Activated CD4-positive, alpha-beta T cell treated with anti-CD3 and anti-CD28 coated beads, Interleukin-2, Interleukin-4, amounts not matched to agents 100 ng/mL and 50 ng/mL, durations not matched to agents 16 hours and 8 hours (primary cell): ENCODE measurements at regions not wholly inside any gene's neighbourhood (a gene's known extent, or its start where the extent isn't known, plus 50 kb on each side); places are given as distances from the start of the nearest gene placed in this dataset.
A peak's percentile ranks its signal among the peaks of the same experiment; 100 is the strongest.

Source experiments
- DNase-seq: peaks from one replicate; pipeline ENCODE4 v3.0.0-alpha.2; 2020; ENCODE audit warnings: low spot score

DNA sequence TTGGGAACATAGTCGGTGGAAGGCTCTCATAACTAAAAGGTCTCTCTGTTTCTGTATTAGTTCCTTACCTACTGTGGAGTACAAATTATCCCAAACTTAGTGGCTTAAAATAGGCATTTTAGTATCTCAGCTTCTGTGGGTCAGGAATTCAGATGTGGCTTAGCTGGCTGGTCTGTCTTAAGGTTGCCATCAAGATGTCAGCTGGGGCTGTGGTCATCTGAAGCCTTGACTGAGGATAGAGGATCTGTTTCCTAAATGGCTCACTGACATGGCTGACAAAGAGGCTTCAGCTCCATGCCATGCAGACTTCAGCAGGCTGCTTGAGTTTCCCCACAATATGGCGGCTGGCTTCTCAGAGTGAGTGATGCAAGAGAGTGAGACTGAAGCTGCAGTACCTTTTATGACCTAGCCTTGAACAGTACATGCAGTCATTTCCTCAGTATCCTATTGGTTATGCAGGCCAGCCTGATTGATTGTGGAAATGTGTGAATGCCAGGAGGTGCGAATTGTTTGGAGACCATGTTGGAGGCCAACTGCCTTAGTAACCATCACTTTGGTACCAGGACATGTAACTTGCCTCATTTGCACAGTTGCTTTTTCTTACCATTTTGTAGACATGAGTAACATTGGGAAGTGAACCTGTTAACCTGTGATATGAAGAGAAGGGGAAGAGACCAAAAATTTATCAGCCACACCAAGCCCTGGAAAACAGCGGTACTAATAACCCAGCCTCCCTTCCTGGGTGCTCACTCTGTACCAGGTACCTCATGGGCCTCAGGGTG lies 152.8 kb upstream of the IER5L start:
- no peak for DNase-seq

DNA sequence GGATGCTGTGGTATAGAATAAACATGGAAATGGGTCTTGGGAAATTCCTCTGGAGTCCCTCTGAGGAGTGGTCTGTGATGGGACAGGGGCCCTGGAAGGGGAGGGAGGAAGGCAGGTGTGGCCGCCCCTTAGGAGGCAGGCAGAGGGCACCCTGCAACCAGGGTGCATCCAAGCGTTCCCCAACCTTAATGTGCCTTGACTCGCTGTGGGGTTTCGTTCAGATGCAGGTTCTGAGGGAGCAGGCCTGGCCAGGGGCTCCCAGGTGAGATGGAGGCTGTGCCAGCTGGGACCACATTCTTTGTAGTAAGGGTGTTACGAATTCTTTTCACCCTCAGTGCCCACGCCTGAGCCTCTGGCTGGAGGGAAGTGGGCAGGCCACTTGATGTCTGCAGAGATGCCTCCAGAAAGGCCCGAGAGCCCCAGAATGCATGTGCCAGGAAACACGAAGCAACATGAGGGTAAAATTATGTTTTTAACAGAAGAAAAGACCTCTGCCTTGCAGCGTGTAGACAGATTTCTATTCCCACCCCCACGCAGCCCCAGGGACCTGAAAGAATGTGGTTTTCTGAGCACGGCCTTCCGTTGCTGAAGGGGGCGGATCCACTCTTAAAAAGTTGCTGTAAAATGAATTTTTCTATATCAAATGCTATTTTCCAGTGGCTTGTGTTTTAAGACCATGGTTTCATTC lies 150.4 kb upstream of the IER5L start:
- DNase-seq, result no peak

DNA sequence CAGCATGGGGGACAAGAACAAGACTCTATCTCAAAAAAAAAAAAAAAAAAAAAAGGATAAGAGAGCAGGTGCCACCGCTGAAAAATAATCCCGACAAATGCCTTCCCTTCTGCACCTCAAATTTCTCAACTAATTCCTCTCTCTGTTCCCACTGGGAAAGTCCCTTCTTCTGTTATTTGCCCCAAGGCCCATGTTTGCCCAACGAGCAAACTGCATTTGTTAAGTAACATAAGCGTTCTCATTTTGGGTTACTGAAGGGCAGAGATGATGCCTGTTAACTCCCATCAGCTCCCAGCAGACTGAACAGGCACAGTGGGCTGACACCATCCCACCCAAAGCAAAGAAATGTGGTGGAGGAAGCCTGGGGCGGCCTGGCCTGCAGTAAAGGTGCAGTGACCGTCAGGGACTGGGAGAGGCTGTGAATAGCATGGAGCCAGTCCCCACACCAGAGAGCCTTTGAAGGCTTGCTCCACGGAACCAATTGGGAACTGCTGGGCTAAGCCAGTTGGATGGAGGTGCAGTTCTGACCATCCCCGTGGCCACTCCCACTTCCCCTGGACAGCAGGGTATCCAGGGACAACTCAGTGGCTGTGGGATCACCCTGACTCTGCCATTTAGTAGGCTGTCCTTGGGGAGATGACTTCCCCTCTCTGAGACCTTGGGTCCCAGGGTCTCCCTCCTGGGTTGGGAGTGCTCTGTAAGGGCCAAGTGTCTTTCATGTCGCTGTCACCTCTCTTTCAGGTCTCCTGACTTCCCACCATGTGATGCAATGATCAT lies 149.7 kb upstream of the IER5L start:
- DNase-seq, result no peak

DNA sequence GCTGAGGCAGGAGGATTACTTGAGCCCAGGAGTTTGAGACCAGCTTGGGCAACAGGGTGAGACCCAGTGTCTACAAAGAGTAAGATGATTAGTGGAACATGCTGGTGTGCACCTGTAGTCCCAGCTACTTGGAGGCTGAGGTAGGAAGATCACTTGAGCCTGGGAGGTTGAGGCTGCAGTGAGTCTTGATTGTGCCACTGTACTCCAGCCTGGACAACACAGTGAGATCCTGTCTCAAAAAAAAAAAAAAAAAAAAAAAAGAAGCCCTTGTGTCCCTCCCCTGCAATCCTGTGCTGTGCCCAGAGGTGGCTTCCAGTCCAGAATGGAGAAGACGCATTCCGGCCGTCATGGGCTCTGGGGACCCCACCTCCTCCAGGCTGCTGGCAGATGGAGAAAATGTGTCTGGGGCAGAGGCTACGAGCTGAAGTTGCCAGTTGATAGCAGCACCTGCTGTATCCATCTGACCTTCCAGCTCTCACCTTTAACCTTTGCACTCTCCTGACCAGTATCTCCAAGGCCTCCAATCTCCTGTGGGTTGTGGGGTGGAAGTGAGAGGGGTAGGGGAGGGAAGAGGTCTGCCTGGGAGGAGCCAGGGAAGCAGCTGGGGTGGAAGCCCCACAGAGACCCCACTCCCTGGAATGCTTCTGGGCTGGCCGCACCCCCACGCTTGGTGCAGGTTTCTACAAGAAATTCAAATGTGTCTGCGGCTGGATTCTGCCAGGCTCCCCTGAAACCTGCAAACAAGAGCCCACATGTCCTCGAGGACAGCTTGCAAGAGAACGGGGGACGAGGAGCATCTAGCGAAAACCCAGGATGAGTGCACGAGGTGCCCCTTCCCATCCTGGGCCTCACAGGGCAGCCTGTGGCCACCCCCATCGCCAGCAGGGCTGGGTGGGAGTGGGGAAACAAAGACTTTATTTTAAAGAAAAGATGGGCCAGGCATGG lies 148.3 kb upstream of the IER5L start:
- no peak for DNase-seq

DNA sequence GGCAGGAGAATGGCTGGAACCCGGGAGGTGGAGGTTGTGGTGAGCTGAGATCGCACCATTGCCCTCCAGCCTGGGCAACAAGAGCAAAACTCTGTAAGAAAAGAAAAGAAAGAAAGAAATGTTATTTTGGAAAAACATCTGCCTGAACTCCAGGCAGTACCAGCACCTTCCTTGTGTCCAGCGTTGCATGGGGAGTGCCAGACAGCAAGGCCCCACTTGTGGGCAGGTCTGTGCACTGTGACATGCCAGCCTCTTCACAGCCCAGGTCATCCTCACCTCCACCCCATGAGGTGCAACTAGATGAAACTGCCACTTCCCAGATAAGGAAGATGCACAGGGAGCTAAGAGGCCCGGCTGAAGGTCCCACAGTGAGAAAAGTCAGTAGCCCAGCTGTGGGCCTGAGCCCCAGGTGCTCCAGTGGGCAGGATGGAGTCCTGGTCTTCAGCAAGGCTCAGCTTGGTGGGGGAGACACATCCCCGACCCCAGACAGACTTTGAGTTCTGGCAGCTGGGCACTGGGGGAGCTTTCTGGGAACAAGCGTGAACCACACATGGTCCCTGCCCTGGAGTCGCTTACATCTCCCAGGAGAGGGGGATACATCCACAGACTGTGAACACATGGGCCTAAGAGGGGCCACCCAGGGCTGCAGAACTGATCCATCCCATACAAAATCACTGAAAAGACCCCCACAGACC lies 146.9 kb upstream of the IER5L start:
- no peak for DNase-seq

DNA sequence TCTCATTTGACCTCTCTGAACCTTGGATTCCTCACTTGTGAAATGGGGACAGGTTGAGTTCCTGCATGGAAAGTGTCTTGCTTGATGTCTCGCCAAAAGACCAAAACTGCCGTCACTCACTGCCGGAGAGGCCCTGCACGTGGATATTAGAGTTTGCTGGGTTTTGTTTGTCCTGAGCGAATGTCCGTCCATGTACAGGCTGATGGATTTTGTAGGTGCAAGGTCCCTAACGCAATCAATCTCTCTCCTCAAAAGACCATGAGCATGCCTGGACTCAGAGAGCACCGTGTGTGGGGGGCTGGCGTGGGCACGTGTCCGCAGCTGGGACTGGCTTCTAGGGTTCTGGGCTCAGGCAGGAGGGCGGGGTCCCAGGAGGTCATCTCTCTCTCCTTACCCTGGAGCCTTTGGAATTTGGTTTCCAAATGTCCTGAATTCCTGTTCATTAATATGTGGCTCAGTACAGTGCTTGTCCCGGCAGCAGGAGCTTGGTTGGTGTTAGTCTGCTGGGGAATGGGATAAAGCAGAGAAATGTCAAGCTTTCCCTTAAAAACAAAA lies 146.0 kb upstream of the IER5L start:
- DNase-seq, result no peak

DNA sequence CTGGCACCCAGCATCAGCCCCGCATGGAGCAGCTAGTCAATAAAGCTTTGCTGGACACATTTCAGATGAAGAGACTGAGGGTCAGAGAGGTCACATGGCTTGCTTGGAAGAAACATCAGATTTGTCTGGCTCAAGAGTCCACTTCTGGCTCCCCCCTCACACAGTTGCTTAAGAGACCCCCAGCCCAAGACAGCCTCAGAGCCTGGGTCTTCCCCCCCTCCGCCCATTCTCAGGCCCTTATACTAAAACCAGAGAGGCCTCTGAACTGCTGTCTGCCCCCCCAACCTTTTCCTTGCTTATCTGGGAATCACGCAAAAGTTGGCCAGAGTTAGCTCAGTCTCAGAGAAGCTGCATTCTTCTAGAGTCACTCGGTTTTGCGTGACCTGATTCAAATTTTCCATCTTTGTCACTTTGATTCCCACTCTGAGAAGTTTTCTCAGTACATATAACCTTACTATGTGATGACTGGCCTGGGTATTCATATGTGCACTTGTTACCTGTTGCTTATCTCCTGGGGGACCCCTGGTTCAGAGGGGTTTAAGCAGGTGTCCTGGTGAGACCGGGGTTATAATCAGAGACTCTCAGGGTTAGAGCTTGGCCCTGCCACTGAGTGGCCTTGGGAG lies 145.4 kb upstream of the IER5L start:
- DNase-seq, result no peak

DNA sequence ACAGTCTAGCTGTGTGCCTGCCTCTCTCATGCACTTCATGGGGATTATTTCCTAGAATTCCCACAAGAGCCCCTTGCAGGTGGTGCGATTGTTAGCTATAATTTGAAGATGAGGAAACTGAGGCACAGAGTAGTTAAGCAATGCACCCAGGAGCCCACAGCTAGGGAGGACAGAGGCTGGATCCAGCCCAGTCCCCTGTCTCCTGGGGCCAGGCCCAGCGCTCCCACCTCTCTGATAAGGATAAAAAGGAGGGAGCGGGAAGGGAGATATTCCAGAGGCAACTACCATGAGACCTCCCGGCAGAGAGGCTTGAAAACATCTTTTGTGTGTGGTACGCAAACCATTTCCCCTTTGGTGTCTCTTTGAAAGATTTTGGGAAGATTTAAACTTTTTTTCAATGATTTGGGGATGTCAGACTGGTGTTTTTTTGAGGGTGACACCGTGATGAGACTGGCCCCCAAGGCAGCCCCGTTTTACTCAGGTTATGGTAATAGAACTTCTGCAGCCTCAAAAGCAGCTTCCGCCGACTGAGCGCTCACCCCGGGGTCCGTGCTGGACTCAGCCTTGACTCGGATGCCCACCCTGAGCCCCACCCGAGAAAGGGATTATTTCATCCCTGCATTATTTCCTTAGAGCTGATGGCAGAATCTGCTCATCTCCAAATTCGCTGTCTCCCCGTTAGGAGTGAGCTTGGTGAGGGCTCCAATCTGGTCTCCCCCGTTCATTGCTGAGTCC lies 144.7 kb upstream of the IER5L start:
- no peak for DNase-seq

DNA sequence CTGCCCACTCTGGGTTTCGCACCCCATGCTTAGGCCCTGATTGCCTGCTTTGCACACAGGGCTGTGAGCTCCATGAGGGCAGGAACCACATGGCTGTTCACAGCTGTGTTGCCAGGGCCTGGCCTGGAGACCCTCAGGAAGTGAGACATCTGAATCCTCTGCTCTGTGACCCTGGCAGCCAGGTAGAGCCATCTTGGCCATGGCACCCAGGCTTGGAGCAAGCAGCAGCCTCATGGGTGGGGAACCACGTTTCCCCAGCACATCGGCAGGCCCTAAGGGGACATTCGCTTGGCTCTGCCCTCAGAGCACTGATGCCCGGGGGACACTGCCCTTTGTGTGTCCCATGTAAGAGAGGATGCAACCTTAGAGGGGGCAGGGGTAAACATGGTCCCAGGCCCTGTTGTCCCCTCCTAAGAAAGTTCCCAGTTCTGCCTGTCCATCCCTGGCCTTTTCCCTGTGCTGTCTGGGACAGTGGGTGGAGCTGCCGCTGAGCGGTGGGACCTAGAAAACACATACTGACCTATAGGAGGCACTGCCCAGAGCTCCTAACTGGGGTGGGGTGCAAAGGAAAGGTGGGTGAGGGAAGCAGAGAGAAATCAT lies 144.1 kb upstream of the IER5L start:
- no peak for DNase-seq

DNA sequence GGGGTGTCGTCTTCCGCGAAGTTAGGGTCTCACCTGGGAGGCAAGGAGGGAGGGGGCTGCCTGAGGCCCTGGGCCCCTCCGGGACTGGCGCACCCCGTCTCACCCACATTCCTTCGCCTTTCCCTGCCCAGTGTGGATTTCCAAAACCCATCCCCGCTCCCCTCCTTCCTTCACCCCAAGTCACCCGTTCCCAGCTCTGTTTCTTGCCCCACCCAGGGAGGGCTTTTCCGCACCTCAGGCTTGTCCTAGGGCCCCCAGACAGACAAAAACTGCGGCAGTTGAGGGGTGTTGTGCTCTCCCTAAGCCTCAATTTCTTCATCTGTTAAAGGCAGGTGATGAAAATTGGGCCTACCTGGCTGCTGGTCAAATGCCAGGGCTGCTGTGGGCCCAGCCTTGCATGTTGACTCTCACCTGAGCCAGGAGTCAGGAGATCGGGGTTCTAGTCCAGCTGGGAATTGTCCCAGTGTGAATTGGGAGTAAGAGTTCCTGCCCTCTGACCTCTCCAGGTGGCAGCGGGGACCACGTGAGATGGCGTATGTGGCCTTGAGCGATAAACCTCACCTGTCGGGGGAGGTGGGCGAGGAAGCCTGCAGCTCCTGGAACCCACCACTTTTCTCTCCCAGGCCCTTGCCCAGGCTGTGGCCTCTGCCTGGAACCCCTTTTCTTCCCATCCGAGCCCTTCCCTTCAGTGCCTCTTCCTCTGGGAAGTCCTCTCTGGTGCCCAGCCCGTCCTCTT lies 143.4 kb upstream of the IER5L start:
- DNase-seq, result no peak

DNA sequence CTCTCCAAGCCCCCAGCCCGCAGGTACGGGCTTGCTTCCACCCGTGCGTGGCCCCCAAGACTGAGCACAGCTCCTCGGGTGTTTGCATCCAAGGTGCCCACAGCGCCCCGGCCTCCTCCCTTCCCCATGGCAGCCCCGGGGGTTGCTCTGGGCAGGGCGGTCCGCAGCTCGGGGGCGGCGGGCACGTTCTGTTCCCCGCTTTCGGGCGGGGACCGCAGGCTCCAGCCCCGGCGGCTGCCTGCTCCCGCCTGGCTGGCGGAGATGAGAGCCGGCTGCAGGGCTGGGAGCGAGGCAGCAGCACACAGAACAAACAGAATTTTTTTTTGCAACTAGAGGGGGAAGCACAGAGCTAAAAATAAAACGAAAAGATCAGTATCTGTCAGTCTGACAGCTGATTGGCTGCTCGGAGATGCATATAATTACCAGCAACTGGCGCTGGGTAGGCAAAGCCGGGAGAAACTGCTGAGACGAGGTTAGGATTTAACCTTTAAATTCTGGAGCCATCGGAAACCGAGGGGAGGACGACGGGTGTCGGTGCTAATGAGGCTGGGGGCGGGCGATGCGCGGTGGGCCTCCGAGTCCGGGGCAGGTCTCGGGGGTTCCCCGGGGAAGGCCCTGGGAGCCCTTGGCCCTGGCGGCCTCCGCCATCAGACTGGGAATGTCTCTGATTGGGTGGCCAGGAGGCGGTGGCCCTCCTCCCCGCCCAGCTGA lies 142.7 kb upstream of the IER5L start:
- peak; percentile 47 for DNase-seq

DNA sequence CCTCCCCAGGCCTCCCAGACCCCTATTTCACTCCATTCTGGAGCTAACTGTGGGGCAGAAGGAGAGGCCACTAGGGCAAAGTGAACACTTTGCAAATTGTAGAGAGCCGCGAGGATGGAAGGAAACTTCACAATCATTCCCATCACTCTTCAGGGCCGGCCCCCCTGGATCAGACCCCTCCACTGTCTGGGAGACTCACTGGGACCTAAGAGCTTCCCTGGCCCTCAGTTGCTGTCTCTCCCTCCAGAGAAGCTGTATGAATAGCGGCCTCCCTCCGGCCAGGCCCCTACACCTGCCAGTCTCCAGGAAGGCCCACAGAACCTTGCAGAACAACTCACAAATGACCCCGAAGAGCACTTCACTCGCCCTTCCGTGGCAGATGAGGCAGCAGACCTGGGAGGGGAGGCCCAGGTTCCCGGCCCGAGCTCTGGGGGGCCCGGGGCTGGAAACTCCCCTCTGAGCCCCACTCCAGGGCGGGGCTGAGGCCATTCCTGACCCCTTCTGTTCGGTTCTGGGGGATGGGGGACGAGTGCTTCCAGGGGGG lies 141.9 kb upstream of the IER5L start:
- DNase-seq, result no peak

DNA sequence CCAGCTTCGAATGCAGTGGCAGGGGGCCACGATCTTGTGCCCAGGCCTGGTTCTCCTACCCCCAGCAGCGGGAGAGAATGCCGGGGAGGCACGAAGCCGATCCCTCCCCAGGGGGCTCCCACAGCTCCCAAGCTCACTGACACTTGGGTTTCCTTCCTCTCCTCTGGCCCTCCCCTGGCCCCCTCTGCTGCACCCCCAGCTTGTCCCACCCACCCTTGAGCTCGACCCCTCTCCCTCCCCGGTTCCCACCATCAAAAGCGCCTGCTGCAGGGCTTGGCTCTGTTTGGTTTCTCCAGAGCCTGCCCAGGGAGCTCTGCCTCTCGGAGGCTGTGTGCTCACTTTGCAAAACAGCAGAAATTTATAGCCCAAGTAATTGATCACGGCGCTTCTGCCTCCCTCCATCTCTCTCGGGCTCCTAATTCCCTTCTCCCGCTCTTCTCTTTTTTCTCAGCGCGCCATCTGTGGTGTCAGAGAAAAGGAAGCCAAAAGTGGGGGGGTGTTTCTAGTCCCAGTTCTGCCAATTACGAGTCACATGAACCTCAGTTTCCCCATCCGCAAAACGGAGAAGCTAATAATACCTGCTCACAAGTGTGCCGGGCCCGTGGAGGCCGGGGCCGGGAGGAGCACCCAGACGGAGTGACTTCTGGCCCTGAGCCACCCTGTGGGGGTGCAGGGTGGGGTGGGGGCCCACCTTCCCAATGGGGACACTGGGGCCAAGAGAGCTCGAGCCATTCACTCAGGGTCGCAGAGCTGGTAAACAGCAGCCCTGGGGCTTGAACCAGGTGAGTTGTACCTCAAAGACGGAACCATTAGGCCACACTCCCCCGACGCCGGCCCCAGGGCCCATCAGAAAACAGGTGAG lies 141.2 kb upstream of the IER5L start:
- no peak for DNase-seq

DNA sequence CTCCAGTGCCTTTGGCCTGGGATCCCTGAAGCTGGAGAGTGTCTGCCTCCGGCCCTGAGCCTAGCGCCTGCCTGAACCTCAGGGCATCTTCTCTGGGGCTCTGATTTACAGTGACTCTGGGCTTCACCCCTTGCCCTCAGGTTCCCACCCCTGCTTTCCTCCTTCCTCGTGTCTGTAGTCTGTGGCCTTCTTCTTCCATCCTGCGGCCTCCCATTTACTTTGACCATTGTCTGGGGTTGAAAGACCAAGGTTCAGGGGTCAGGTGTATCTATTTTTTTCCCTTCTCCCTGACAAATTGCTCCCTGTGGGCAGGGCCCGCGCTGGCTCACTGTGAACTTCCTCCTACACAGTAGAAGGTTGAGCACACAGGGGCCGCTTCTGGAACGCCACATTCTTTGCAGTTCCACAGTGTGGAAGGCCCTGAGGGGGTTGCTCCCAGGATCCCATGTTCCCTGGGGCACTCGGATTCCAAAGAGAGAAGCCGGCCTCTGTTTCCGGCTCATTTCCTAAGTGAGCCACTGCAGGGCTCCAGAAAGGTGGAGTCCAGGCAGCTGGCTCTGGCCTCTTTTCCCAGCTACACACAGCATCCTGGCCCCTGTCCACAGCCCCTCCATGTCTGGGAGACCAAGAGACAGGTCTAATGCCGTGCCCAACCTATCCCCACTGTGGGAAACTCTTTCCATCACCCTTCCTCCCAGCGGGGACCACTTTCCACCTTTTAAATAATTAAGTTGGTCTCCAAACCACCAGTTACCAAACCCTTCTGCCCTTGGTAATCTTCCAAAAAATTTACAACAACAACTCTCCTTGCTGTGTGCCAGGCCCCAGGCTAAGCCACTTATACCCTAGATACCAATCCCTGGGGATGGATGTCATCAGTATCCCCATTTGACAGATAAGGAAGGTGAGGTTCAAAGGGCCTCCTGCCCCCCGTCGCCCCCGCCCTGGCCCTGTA lies 140.3 kb upstream of the IER5L start:
- DNase-seq, result no peak

DNA sequence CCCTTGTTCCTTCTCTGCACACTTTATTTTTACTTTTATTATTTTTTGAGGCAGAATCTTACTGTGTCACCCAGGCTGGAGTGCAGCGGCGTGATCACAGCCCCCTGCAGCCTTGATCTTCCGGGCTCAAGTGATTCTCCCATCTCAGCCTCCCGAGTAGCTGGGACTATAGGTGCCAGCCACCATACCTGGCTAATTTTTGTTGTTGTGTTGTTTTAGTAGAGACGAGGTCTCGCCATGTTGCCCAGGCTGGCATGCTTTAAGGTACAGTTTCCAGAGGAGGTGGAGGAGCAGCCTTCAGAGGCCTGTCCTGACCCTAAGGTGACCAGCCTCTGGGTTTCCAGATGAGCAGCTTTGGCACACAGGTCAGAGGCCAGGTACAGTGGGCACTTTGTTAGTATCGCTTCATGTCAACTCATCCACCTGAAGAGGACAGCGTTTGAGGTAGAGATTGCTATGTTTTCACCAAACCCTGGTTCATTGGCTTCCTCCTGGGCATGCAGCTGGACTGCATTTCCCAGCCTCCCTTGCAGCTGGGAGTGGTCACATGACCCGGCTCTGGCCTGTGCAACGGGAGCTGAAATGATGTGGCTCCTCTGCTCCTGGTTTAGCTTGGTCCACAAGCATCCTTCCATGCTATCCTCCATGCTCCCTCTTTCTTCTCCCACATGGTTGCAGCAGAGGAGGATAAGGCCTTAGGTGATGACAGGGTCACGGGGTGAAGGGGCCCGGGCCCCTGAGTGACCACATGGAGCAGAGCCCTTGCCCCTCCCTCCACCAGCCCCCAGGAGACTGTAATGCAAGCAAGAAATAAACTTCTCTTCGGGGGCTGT lies 139.3 kb upstream of the IER5L start:
- DNase-seq, result no peak
